ENCODE measurements at regions not wholly inside any gene's neighbourhood (a gene's known extent, or its start where the extent isn't known, plus 50 kb on each side); places are given as distances from the start of the nearest gene placed in this dataset.

- no peak for TF ChIP-seq CTCF (IDR thresholded peaks at IDR 0.05; ENCODE audit: low read length)
- TF ChIP-seq EZH2 (IDR thresholded peaks at IDR 0.05; ENCODE audit: borderline replicate concordance, low read length), result no peak
Observed at GRCh38 chr14:58792416-58792815, 154.7 kb downstream of the DACT1 start.

All from OCI-LY1 (cell line).